Prostate gland (tissue), 2 donors: ENCODE measurements at regions not wholly inside any gene's neighbourhood (a gene's known extent, or its start where the extent isn't known, plus 50 kb on each side); places are given as distances from the start of the nearest gene placed in this dataset.
"Not testable (repeated sequence)": the region's sequence is repeated elsewhere in the genome, so short reads cannot be mapped to it uniquely, and the experiment has no call there.

Experiments used
- DNase-seq: peaks from one replicate; pipeline ENCODE4 v3.0.0-alpha.2; 2019; ENCODE audit warnings: low spot score
- H3K27ac ChIP-seq, 2 donors: fragments of 200-600 bp; sonication (generic); 2 replicates each; pipeline ENCODE4 v1.5.1; 2017 to 2019
- H3K27me3 ChIP-seq: fragments of 200-600 bp; sonication (generic); replicated peaks from 2 replicates; pipeline ENCODE4 v1.5.1; 2019; ENCODE audit not compliant: insufficient read depth
- H3K36me3 ChIP-seq, 2 donors: fragments of 200-600 bp; sonication (generic); 1 replicate in 1 of 2; 2 replicates in 1 of 2; pipeline versions ENCODE4 v1.5.1 to v1.8.1; 2017 to 2019
- H3K4me1 ChIP-seq: fragments of 200-600 bp; sonication (generic); replicated peaks from 2 replicates; pipeline ENCODE4 v1.5.1; 2019
- H3K4me3 ChIP-seq, 2 donors: fragments of 200-600 bp; sonication (generic); 2 replicates each; pipeline ENCODE4 v1.5.1; 2017 to 2019
- H3K9me3 ChIP-seq: fragments of 200-600 bp; sonication (generic); 2 replicates; pipeline ENCODE4 v1.5.1; 2017
- POLR2A ChIP-seq: fragments of 450-650 bp; IDR thresholded peaks from one replicate; pipeline ENCODE4 v1.6.1; 2016; ENCODE audit warnings: antibody characterized with exemption, mild to moderate bottlenecking
- POLR2AphosphoS5 ChIP-seq: sonication (generic); formaldehyde crosslinking; IDR thresholded peaks from one replicate; pipeline ENCODE4 v1.6.1; 2017; ENCODE audit warnings: antibody characterized with exemption
- WGBS: methylation state at CpG from one replicate; pipeline ENCODE4 v1.1.5; 2018; 5-methylcytosine and 5-hydroxymethylcytosine counted together
- intact Hi-C: fragments of 100-400 bp; cut with DNase I; formaldehyde crosslinking; loops from one replicate; pipeline ENCODE4 v1.14.2; 2022
- TF ChIP-seq, protein P1 (sequence below), 4 experiments: fragments of 200-600 bp in 2 of 4; fragments of 450-650 bp in 2 of 4; sonication (generic) in 2 of 4; IDR thresholded peaks; 1 replicate in 3 of 4; 2 replicates in 1 of 4; pipeline ENCODE4 v1.5.1; 2016 to 2019; ENCODE audit warnings: antibody characterized with exemption in 4 of 4, mild to moderate bottlenecking in 2 of 4, moderate library complexity in 2 of 4

DNA sequence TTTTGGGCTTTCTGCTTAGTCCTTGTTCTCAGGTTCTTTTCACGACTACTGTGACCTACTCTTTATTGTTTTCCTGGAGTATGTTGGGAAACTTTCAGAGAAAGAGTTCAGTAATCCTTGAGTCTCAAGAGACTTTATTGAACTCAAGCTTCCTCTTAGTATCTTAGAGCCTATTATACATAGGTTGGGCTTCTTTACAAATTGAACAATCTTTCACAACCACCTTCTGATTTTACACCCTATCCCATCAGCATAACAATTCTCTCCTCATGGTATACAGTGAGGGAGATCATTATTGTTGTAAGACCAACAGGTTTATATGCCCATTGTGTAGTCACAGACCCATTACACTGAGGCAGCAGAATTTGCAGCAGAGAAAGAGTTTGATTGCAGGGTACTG lies 193.2 kb upstream of the IGF1 start:
- no peaks in the 10 kb centered on the region for H3K4me1 ChIP-seq
- DNase-seq, result no peak

DNA sequence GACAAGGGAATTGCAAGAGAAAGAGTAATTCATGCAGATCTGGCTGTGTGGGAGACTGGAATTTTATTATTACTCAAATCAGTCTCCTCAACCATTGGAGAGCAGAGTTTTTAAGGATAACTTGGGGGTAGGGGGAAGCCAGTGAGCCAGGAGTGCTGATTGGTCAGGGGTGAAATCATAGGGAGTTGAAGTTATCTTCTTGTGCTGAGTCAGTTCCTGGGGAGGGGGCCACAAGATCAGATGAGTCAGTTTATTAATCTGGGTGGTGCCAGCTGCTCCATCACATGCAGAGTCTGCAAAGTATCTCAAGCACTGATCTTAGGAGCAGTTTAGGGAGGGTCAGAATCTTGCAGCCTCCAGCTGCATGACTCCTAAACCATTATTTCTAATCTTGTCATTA lies 191.8 kb upstream of the IGF1 start:
- intact Hi-C loops, H3K27me3 ChIP-seq, H3K4me1 ChIP-seq, H3K4me3 ChIP-seq, H3K9me3 ChIP-seq, DNase-seq, H3K36me3 ChIP-seq, H3K27ac ChIP-seq: not testable (repeated sequence)

More for the DNA sequence above, 193.2 kb upstream of the IGF1 start:
- TF ChIP-seq POLR2A, result no peak
- TF ChIP-seq POLR2AphosphoS5, result no peak
- TF ChIP-seq, protein P1, sequence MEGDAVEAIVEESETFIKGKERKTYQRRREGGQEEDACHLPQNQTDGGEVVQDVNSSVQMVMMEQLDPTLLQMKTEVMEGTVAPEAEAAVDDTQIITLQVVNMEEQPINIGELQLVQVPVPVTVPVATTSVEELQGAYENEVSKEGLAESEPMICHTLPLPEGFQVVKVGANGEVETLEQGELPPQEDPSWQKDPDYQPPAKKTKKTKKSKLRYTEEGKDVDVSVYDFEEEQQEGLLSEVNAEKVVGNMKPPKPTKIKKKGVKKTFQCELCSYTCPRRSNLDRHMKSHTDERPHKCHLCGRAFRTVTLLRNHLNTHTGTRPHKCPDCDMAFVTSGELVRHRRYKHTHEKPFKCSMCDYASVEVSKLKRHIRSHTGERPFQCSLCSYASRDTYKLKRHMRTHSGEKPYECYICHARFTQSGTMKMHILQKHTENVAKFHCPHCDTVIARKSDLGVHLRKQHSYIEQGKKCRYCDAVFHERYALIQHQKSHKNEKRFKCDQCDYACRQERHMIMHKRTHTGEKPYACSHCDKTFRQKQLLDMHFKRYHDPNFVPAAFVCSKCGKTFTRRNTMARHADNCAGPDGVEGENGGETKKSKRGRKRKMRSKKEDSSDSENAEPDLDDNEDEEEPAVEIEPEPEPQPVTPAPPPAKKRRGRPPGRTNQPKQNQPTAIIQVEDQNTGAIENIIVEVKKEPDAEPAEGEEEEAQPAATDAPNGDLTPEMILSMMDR (IDR thresholded peaks at IDR 0.05), result no peak
- Histone ChIP-seq H3K36me3 (no peaks in the 10 kb centered on the region), H3K9me3 (no peaks in the 10 kb centered on the region), H3K27me3 (no peaks in the 10 kb centered on the region), H3K4me3 (no peak overlapping the region), H3K27ac (no peak overlapping the region)
- intact Hi-C loops, result no loop called here
- WGBS, result 75% methylated on average over 1 of the region's 1 CpG

DNA sequence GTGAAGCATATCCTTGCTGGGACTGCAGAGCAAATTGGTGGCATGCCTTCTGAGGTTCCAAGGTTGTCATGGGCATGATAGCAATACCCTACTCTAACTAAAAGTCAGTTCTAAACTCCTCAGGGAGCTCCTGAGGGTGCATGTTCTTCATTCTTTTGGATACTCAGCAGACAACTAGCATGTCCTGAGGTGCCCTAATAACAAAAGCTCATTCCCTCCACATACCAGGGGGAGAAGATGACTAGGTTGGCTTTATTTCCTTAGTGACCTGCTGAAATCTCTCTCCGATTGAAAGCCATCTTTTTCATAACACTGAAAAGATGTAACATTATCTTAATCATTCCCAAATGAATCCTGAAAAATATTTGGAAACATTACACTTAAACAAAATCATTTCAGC lies 188.7 kb upstream of the IGF1 start:
- no peaks in the 10 kb centered on the region for H3K9me3 ChIP-seq
- no peaks in the 10 kb centered on the region for H3K27me3 ChIP-seq
- no peaks in the 10 kb centered on the region for H3K4me1 ChIP-seq
- H3K36me3 ChIP-seq, result no peaks in the 10 kb centered on the region
- 62% methylated on average over 1 of the region's 1 CpG for WGBS
- TF ChIP-seq POLR2AphosphoS5, result no peak
- TF ChIP-seq, protein P1 (IDR thresholded peaks at IDR 0.05), result no peak
- TF ChIP-seq POLR2A, result no peak
- intact Hi-C loops, result no loop called here
- H3K4me3 ChIP-seq, result no peak overlapping the region
- no peak for DNase-seq
- no peak overlapping the region for H3K27ac ChIP-seq

DNA sequence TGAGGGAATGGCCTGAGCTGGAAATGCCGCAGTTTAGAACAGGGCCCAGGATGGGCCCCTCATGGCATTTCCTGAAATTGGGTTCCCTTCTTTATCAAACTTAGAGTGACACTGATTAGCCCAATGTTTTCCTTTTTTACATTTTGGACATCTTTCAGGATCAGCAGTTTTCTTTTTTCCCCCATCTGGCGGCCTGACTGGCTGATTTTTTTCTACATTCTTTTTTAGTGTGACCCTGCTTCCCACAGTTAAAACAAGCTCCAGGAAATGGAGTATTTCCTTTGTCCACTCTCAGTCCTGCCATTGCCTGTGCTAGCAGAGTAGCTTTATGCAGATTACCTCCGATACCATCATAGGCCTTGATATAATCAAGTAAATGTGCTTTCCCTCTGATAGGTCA lies 185.8 kb upstream of the IGF1 start:
- H3K4me1 ChIP-seq, H3K4me3 ChIP-seq, H3K27ac ChIP-seq, H3K27me3 ChIP-seq, H3K36me3 ChIP-seq, H3K9me3 ChIP-seq, intact Hi-C loops, DNase-seq: not testable (repeated sequence)
- WGBS, result 62% methylated on average over 3 of the region's 3 CpGs

DNA sequence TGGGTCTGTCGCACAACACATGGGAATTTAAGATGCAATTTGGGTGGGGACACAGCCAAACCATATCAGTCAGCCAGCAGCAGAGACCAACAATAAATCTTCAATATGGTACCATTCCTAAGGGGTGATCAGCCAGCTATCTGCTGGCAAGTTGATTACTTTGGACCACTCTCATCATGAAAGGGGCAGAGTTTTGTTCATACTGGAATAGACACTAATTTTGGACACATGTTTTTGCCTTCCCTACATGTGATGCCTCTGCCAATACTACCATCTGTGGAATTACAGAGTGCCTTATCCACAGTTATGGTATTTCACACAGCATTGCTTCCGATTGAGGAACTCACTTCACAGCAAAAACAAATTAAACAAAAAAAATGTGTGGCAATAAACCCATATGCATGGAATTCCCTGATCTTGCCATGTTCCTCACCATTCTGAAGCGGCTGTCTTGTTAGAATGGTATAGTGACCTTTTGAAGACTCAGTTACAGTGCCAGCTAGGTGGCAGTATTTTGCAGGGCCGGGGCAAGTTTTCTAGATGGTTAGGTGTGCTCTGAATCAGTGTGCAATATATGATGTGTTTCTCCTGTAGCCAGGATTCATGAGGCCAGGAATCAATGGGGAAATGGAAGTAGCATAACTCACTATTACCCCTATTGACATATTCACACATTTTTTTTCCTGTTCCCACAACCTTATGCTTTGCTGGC lies 179.0 kb upstream of the IGF1 start:
- TF ChIP-seq POLR2AphosphoS5, result no peak
- TF ChIP-seq, protein P1 (IDR thresholded peaks at IDR 0.05), result no peak
- no peak for TF ChIP-seq POLR2A
- H3K4me3 ChIP-seq, result no peak overlapping the region
- H3K9me3 ChIP-seq, result no peaks in the 10 kb centered on the region
- no peaks in the 10 kb centered on the region for H3K36me3 ChIP-seq
- no peak for DNase-seq
- no peak overlapping the region for H3K27ac ChIP-seq
- no peaks in the 10 kb centered on the region for H3K27me3 ChIP-seq
- intact Hi-C loops, result no loop called here
- WGBS, result 88% methylated on average over 4 of the region's 4 CpGs
- H3K4me1 ChIP-seq, result no peaks in the 10 kb centered on the region

DNA sequence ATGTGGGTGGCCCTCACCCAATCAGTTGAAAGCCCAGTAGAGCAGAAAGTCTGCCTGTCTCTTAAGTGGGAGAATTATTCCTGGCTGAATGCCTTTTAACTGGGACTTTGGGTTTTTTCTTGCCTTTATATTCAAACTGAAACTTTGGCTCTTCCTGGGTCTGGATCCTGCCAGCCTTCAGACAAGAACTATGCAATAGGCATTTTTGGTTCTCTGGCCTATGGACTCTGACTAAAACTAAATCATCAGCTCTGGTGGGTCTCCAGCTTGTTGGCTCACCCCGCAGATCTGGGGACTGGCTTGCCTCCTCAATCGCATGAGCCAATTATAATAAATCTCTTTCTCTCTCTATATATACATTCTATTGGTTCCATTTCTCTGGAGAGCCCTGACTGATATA lies 173.0 kb upstream of the IGF1 start:
- intact Hi-C loops, result no loop called here
- no peak for DNase-seq
- H3K4me1 ChIP-seq, result no peaks in the 10 kb centered on the region
- no peak overlapping the region for H3K27ac ChIP-seq
- no peak overlapping the region for H3K4me3 ChIP-seq
- WGBS, result 77% methylated on average over 2 of the region's 2 CpGs
- H3K9me3 ChIP-seq, result no peaks in the 10 kb centered on the region
- no peaks in the 10 kb centered on the region for H3K36me3 ChIP-seq
- no peak for TF ChIP-seq POLR2A
- TF ChIP-seq, protein P1 (IDR thresholded peaks at IDR 0.05), result no peak
- TF ChIP-seq POLR2AphosphoS5, result no peak
- H3K27me3 ChIP-seq, result no peaks in the 10 kb centered on the region
